Breast epithelium (tissue), 4 donors: ENCODE measurements at regions not wholly inside any gene's neighbourhood (a gene's known extent, or its start where the extent isn't known, plus 50 kb on each side); places are given as distances from the start of the nearest gene placed in this dataset.

Experiments
- DNase-seq, 2 donors: peaks; one replicate each; pipeline ENCODE4 v3.0.0-alpha.2; 2019; ENCODE audit warnings: low spot score in 2 of 2
- H3K27ac ChIP-seq, 2 donors: fragments of 200-600 bp; sonication (generic) in 1 of 2; one replicate each; pipeline ENCODE4 v1.5.1; 2016 to 2019; ENCODE audit warnings: mild to moderate bottlenecking in 1 of 2
- H3K27me3 ChIP-seq, 2 donors: fragments of 200-600 bp; sonication (generic) in 1 of 2; one replicate each; pipeline versions ENCODE4 v1.5.1 to v1.6.0; 2017 to 2019; ENCODE audit warnings: control low read depth in 1 of 2, mild to moderate bottlenecking in 1 of 2
- H3K36me3 ChIP-seq: fragments of 200-600 bp; one replicate; pipeline ENCODE4 v1.5.1; 2019
- H3K4me1 ChIP-seq, 2 donors: fragments of 200-600 bp; sonication (generic); one replicate each; pipeline ENCODE4 v1.5.1; 2016 to 2019; ENCODE audit warnings: control low read depth in 1 of 2
- H3K4me3 ChIP-seq, 3 donors: fragments of 200-600 bp; sonication (generic); 1 replicate in 2 of 3; 2 replicates in 1 of 3; pipeline ENCODE4 v1.5.1; 2016 to 2019; ENCODE audit warnings: mild to moderate bottlenecking in 3 of 3, moderate library complexity in 2 of 3
- H3K9me3 ChIP-seq, 2 donors: fragments of 200-600 bp; sonication (generic) in 1 of 2; one replicate each; pipeline ENCODE4 v1.5.1; 2016 to 2019; ENCODE audit warnings: control low read depth in 1 of 2
- CTCF ChIP-seq, 3 donors: fragments of 450-650 bp; IDR thresholded peaks; one replicate each; pipeline ENCODE4 v1.5.1; 2016 to 2017; ENCODE audit warnings: antibody characterized with exemption in 3 of 3, mild to moderate bottlenecking in 3 of 3, moderate library complexity in 3 of 3
- POLR2A ChIP-seq: fragments of 450-650 bp; IDR thresholded peaks from one replicate; pipeline ENCODE4 v1.6.1; 2016; ENCODE audit warnings: antibody characterized with exemption, mild to moderate bottlenecking, moderate library complexity
- POLR2AphosphoS5 ChIP-seq, 3 donors: sonication (generic); formaldehyde crosslinking; IDR thresholded peaks; one replicate each; pipeline ENCODE4 v1.6.1; 2017; ENCODE audit warnings: antibody characterized with exemption in 3 of 3
- intact Hi-C: fragments of 100-400 bp; cut with DNase I; formaldehyde crosslinking; loops from one replicate; pipeline ENCODE4 v1.15.1; 2023; ENCODE audit warnings: low total_unique reads

- intact Hi-C loops, result no loop called here
- Histone ChIP-seq H3K27me3 (no peaks in the 10 kb centered on the region), H3K9me3 (no peaks in the 10 kb centered on the region), H3K4me1 (no peaks in the 10 kb centered on the region), H3K27ac (no peak overlapping the region), H3K36me3 (no peaks in the 10 kb centered on the region), H3K4me3 (no peak overlapping the region)
- DNase-seq, result no peak
- TF ChIP-seq POLR2A, result no peak
- TF ChIP-seq POLR2AphosphoS5 (IDR thresholded peaks at IDR 0.05), result no peak
- TF ChIP-seq CTCF (IDR thresholded peaks at IDR 0.05), result no peak
These were observed 236.4 kb upstream of the TMEM72 start for GRCh38 chr10:44674536-44675386.

GRCh38 chr10:44675387-44675874 is 235.7 kb upstream of the TMEM72 start:
- no peaks in the 10 kb centered on the region for H3K9me3 ChIP-seq
- TF ChIP-seq POLR2AphosphoS5 (IDR thresholded peaks at IDR 0.05), result no peak
- no peak for TF ChIP-seq POLR2A
- no peak for TF ChIP-seq CTCF (IDR thresholded peaks at IDR 0.05)
- no peaks in the 10 kb centered on the region for H3K27me3 ChIP-seq
- H3K27ac ChIP-seq, result no peak overlapping the region
- no peak for DNase-seq
- no peak overlapping the region for H3K4me3 ChIP-seq
- intact Hi-C loops, result no loop called here
- H3K4me1 ChIP-seq, result no peaks in the 10 kb centered on the region
- no peaks in the 10 kb centered on the region for H3K36me3 ChIP-seq

- H3K4me1 ChIP-seq, result no peaks in the 10 kb centered on the region
- H3K27ac ChIP-seq, result no peak overlapping the region
- DNase-seq, result no peak
- intact Hi-C loops, result no loop called here
- TF ChIP-seq CTCF (IDR thresholded peaks at IDR 0.05) (no peak), POLR2AphosphoS5 (IDR thresholded peaks at IDR 0.05) (no peak), POLR2A (no peak)
- no peaks in the 10 kb centered on the region for H3K9me3 ChIP-seq
- H3K36me3 ChIP-seq, result no peaks in the 10 kb centered on the region
- H3K27me3 ChIP-seq, result no peaks in the 10 kb centered on the region
- no peak overlapping the region for H3K4me3 ChIP-seq
These were observed 230.4 kb upstream of the TMEM72 start for GRCh38 chr10:44680764-44681163.

- intact Hi-C loops, result no loop called here
- no peak for DNase-seq
These were observed 228.6 kb upstream of the TMEM72 start for GRCh38 chr10:44682507-44682906.

More at GRCh38 chr10:44682507-44682906, 228.6 kb upstream of the TMEM72 start:
- no peak overlapping the region for H3K4me3 ChIP-seq
- no peaks in the 10 kb centered on the region for H3K27me3 ChIP-seq
- no peak overlapping the region for H3K27ac ChIP-seq
- no peaks in the 10 kb centered on the region for H3K9me3 ChIP-seq
- H3K36me3 ChIP-seq, result no peaks in the 10 kb centered on the region
- no peak for TF ChIP-seq POLR2AphosphoS5 (IDR thresholded peaks at IDR 0.05)
- TF ChIP-seq POLR2A, result no peak
- TF ChIP-seq CTCF (IDR thresholded peaks at IDR 0.05), result no peak
- H3K4me1 ChIP-seq, result no peaks in the 10 kb centered on the region
